AG10803 (cell line): ENCODE measurements at regions not wholly inside any gene's neighbourhood (a gene's known extent, or its start where the extent isn't known, plus 50 kb on each side); places are given as distances from the start of the nearest gene placed in this dataset.

Experiments
- DNase-seq: peaks from one replicate; pipeline ENCODE4 v3.0.0; 2010; ENCODE audit warnings: low read depth
- H3K4me3 ChIP-seq: 2 replicates; pipeline ENCODE4 v1.5.1; 2011; ENCODE audit warnings: mild to moderate bottlenecking, low read length, control low read depth
- TF ChIP-seq, protein P1 (sequence below): conservative IDR thresholded peaks from 2 replicates; pipeline ENCODE4 v1.5.1; 2011; ENCODE audit warnings: mild to moderate bottlenecking, low read length, control low read depth, inconsistent platforms

DNA sequence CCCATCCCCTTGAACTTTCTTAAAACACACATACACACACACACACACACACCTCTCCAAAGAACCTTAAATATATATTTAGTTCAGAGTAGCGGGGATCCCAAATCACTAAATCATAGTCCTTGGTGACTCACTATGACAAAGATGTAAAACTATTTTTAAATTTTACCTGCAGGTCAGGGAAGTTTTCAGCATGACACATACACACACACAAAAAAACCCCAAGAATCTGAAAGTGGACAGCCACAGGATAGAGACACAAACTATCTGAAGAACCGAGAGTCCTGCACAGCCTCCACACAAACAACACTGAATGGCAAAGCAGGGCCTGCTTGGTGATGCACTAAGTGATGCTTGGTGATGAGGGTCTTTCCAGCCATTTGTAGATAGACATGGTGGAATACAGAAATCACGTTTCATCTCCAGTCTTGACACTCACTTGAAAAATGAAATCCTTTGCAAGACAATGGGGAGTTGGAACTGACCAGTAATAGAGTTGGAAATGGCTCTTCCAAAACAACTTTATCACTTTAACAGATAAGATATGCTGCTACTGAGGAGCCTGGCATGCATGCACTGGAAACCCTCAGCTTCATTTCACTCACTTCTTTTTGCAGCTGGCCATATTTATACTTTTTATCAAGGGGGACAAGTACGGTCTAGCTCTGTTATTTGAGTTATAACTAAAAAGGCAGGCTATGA lies 307.3 kb downstream of the RAPGEF2 start:
- TF ChIP-seq, protein P1, sequence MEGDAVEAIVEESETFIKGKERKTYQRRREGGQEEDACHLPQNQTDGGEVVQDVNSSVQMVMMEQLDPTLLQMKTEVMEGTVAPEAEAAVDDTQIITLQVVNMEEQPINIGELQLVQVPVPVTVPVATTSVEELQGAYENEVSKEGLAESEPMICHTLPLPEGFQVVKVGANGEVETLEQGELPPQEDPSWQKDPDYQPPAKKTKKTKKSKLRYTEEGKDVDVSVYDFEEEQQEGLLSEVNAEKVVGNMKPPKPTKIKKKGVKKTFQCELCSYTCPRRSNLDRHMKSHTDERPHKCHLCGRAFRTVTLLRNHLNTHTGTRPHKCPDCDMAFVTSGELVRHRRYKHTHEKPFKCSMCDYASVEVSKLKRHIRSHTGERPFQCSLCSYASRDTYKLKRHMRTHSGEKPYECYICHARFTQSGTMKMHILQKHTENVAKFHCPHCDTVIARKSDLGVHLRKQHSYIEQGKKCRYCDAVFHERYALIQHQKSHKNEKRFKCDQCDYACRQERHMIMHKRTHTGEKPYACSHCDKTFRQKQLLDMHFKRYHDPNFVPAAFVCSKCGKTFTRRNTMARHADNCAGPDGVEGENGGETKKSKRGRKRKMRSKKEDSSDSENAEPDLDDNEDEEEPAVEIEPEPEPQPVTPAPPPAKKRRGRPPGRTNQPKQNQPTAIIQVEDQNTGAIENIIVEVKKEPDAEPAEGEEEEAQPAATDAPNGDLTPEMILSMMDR = no peak
- DNase-seq = peak; percentile 9
- no peak overlapping the region for H3K4me3 ChIP-seq

DNA sequence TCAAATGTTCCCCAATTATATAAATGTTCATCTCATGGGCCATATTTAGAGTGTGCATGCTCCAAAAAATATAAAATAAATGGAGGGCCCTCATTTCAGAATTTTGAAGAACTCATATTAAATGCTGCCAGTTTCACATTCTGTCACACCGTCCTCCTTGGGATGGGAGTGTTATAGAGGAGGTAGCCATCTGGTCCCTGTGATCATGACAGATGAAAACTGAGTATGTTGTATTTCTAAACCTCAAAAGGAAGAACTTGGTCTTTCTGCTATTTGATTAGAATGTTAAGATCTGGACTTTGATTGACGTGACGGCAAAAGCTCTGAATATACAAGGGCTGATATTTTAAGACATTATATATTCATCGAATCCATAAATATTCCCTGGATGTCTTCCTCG lies 308.0 kb downstream of the RAPGEF2 start:
- no peak overlapping the region for H3K4me3 ChIP-seq
- no peak for DNase-seq
- TF ChIP-seq, protein P1 = no peak

DNA sequence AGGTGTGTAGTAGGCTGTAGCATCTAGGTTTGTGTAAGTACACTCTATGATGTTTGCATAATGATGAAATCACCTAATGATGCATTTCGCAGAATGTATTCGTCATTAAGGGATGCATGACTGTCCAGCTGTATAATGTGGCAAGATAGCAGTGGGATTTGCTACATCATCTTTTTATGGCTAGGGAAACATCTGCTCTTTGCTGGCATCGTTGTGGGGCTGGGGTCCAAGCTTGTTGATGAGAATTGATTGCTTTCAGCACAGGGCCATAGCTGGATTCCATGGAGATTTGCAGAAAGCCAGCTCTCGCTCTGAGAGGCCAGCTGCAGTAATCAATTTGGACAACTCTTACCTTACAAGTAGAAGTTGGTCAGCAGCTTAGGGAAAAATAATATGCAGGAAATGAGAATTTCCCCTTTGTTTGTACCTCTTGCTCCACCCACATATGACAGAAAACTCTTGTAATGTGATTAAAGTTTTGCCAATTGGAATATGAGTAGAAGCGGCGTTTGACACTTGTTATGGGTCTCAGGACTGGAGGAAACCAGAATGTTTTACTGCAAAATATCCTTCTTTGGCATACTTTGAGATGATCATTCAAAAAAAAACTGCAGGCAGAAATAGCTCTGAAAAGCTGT lies 310.5 kb downstream of the RAPGEF2 start:
- TF ChIP-seq, protein P1 = no peak
- H3K4me3 ChIP-seq = no peak overlapping the region

DNA sequence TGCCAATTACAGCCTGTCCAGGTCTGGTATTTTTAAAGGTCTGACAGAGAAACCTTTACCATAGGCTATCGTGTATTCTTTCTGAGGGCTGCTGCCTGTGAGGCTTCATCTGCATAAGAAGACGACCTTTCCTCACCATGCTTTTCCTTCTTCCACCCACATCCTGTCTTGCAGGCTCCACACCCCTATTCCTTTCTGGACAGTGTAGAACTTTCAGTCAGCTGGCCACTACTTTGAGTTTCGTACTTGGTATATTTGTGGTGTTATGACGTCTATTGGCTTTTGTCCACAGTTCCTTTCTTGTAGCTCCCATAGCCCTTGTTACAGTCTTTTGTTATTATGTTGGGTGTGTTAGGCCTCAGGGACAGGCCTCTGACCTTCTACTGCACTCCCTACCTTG lies 311.4 kb downstream of the RAPGEF2 start:
- no peak overlapping the region for H3K4me3 ChIP-seq
- no peak for DNase-seq
- TF ChIP-seq, protein P1 = no peak

More for the DNA sequence above, 310.5 kb downstream of the RAPGEF2 start:
- peak; percentile 17 for DNase-seq

DNA sequence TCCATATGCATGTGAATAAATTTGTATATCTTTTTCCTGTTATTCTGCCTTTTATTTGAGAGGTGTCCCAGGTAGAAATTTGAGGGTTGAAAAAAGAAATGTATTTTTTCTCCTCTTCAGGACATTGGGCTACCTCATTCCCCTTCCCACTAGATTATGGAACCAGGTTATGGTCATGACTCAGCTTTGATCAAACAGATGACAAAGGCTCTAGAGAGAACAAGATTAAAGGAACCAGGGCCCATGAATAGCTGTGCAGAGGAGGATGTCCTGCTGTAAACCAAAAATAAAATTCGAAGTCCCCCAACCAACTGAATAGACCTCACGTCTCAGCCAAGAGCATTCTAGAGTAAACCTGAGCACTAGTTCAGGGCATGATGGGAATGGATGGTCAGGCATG lies 313.2 kb downstream of the RAPGEF2 start:
- TF ChIP-seq, protein P1 = no peak

DNA sequence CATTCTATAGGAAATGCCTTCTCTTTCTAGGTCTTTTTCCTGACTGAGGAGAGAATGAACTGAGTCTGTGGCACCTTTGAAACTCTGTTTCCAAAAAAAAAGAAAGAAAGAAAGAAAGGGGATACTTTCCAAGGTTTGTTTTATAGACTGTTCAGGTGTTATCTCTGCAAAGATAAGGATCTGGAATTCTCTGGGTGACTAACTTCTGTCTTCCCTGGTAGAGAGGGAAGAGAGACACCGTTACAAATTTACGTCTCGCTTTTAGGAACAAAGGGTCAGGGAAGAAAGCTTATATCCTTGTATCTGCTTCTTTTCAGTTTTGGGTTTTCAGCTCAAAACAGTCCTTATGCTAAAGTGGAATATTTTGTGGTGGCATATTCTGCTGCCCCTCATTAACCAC lies 314.1 kb downstream of the RAPGEF2 start:
- TF ChIP-seq, protein P1 = no peak
- no peak overlapping the region for H3K4me3 ChIP-seq
- no peak for DNase-seq

More for the DNA sequence above, 313.2 kb downstream of the RAPGEF2 start:
- H3K4me3 ChIP-seq = no peak overlapping the region
- no peak for DNase-seq
